Hepatocyte (in vitro differentiated cells): ENCODE measurements at regions not wholly inside any gene's neighbourhood (a gene's known extent, or its start where the extent isn't known, plus 50 kb on each side); places are given as distances from the start of the nearest gene placed in this dataset.

Source experiments
- DNase-seq: peaks from one replicate; pipeline ENCODE4 v3.0.0-alpha.2; 2016; ENCODE audit warnings: low spot score
- H2AFZ ChIP-seq: fragments of 200-600 bp; sonication (generic); 2 replicates; pipeline ENCODE4 v1.6.0; 2016; ENCODE audit warnings: antibody characterized with exemption, mild to moderate bottlenecking
- H3K27ac ChIP-seq: fragments of 200-600 bp; sonication (generic); 2 replicates; pipeline ENCODE4 v1.5.1; 2016; ENCODE audit warnings: mild to moderate bottlenecking
- H3K27me3 ChIP-seq: fragments of 200-600 bp; sonication (generic); 2 replicates; pipeline ENCODE4 v1.6.1; 2016
- H3K36me3 ChIP-seq: fragments of 200-600 bp; sonication (generic); replicated peaks from 2 replicates; pipeline ENCODE4 v1.5.1; 2016; ENCODE audit warnings: low read depth; ENCODE audit not compliant: insufficient read depth
- H3K4me1 ChIP-seq: fragments of 200-600 bp; sonication (generic); 2 replicates; pipeline ENCODE4 v1.5.1; 2016; ENCODE audit warnings: mild to moderate bottlenecking, moderate library complexity; ENCODE audit not compliant: insufficient read depth
- H3K4me2 ChIP-seq: fragments of 200-600 bp; sonication (generic); 2 replicates; pipeline ENCODE4 v1.6.0; 2016
- H3K4me3 ChIP-seq: fragments of 200-600 bp; sonication (generic); 2 replicates; pipeline ENCODE4 v1.5.1; 2016; ENCODE audit warnings: mild to moderate bottlenecking
- H3K79me2 ChIP-seq: fragments of 200-600 bp; sonication (generic); 2 replicates; pipeline ENCODE4 v1.6.0; 2017; ENCODE audit warnings: mild to moderate bottlenecking
- H3K9me2 ChIP-seq: fragments of 200-600 bp; sonication (generic); replicated peaks from 2 replicates; pipeline ENCODE4 v1.6.0; 2017; ENCODE audit warnings: mild to moderate bottlenecking; ENCODE audit not compliant: insufficient read depth
- H3K9me3 ChIP-seq: fragments of 200-600 bp; sonication (generic); 2 replicates; pipeline ENCODE4 v1.5.1; 2016; ENCODE audit warnings: low read depth, mild to moderate bottlenecking
- H4K20me1 ChIP-seq: fragments of 200-600 bp; sonication (generic); 2 replicates; pipeline ENCODE4 v1.6.0; 2016; ENCODE audit warnings: mild to moderate bottlenecking; ENCODE audit not compliant: insufficient read depth, poor library complexity, severe bottlenecking
- EZH2 ChIP-seq: fragments of 200-600 bp; sonication (generic); IDR thresholded peaks from 2 replicates; pipeline ENCODE4 v1.6.1; 2016; ENCODE audit warnings: antibody characterized with exemption, mild to moderate bottlenecking, borderline replicate concordance
- EZH2phosphoT487 ChIP-seq: fragments of 200-600 bp; sonication (generic); IDR thresholded peaks from one replicate; pipeline ENCODE4 v1.6.1; 2018; ENCODE audit warnings: antibody characterized with exemption, mild to moderate bottlenecking, low read depth, moderate library complexity; ENCODE audit not compliant: unreplicated experiment, severe bottlenecking
- WGBS: methylation state at CpG from one replicate; pipeline ENCODE4 v1.1.6; 2016; ENCODE audit warnings: low lambda C conversion rate; ENCODE audit errors: missing lambda C conversion rate; 5-methylcytosine and 5-hydroxymethylcytosine counted together
- TF ChIP-seq, protein P1 (sequence below): fragments of 200-600 bp; sonication (generic); IDR thresholded peaks from 2 replicates; pipeline ENCODE4 v1.5.1; 2016; ENCODE audit warnings: antibody characterized with exemption, mild to moderate bottlenecking; ENCODE audit not compliant: poor library complexity

DNA sequence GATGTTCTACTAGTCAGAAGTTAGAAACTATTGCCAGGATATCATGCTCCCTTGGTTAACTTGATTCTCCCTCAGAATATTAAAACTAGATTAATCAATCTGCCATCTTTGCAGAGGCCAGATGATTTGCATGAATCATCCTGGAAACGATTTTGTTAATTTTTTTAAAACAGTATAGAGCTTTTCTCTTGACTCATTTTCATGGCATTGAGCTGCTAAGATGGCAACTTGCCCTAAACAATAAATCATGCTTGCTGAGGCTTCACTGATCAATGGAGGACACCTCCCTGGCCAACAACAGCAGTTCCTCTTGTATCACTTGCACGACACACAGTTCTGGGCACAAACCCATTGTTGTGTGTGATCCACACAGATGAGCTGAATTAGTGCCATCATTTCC, 109.1 kb downstream of the COL6A6 start:
- Histone ChIP-seq H3K4me1 (no peaks in the 10 kb centered on the region), H3K36me3 (no peaks in the 10 kb centered on the region), H4K20me1 (no peaks in the 10 kb centered on the region), H3K9me3 (no peaks in the 10 kb centered on the region), H3K27ac (no peak overlapping the region), H3K79me2 (no peaks in the 10 kb centered on the region), H3K4me2 (no peak overlapping the region), H3K9me2 (no peaks in the 10 kb centered on the region), H3K27me3 (no peaks in the 10 kb centered on the region), H2AFZ (no peak overlapping the region), H3K4me3 (no peak overlapping the region)
- 89% methylated on average over 2 of the region's 2 CpGs for WGBS
- TF ChIP-seq EZH2 (no peak), EZH2phosphoT487 (no peak)
- TF ChIP-seq, protein P1, sequence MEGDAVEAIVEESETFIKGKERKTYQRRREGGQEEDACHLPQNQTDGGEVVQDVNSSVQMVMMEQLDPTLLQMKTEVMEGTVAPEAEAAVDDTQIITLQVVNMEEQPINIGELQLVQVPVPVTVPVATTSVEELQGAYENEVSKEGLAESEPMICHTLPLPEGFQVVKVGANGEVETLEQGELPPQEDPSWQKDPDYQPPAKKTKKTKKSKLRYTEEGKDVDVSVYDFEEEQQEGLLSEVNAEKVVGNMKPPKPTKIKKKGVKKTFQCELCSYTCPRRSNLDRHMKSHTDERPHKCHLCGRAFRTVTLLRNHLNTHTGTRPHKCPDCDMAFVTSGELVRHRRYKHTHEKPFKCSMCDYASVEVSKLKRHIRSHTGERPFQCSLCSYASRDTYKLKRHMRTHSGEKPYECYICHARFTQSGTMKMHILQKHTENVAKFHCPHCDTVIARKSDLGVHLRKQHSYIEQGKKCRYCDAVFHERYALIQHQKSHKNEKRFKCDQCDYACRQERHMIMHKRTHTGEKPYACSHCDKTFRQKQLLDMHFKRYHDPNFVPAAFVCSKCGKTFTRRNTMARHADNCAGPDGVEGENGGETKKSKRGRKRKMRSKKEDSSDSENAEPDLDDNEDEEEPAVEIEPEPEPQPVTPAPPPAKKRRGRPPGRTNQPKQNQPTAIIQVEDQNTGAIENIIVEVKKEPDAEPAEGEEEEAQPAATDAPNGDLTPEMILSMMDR: no peak
- DNase-seq: no peak

DNA sequence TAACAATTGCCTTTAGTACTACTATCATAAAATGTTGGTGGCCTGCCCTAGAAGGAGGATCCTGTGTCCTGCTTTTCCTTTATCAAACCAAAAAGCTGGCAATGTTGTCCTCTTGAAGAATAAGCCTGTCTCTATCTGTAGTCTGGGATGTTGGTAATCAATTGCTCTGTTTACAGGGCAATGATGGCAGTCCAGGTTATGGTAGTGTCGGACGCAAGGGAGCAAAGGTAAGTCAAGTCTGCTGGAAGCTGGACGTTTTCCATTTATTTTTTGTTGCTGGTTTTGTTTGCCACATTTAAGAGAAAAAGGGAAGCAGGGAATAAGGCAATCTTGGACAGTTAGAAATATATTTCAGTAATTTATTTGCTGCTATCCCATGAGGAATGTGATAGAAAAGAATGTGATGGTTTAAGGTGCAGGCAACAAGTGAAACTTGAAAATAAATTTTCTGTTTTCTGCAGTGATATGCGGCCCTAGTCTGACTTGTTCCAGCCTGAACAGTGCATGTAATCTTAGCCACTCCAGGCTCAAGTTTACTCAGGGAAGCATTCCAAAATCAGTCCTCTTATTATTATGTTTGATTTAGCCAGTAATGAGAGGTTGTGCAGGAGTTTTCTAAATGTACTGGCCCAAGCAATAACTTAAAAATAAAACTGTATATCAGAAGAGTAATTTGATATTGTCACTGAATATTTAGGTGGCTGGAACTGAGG, 110.3 kb downstream of the COL6A6 start:
- TF ChIP-seq EZH2phosphoT487: no peak
- TF ChIP-seq, protein P1: no peak
- DNase-seq: no peak
- 71% methylated on average over 4 of the region's 4 CpGs for WGBS

DNA sequence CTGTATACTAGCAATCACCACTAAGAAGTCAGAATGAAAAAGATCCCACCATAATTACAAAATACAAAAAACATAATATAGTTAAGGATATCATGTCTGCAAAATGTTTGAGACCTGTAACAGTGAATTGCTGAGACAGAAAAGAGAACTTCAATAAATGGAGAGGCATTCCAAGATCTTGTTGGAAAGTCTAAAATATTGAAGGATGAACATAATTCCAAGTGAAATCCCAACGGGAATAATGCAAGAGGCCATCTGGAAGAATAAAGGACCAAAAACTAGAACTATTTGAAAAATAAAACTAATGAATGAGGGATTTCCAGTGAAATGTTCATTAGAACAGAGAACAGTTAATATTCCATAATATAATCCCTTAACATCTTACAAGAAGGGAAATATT, 110.9 kb downstream of the COL6A6 start:
- Histone ChIP-seq H3K4me3 (no peak overlapping the region), H4K20me1 (no peaks in the 10 kb centered on the region), H3K4me1 (no peaks in the 10 kb centered on the region), H3K27ac (no peak overlapping the region), H3K36me3 (no peaks in the 10 kb centered on the region), H3K4me2 (no peak overlapping the region), H3K27me3 (no peaks in the 10 kb centered on the region), H3K9me2 (no peaks in the 10 kb centered on the region), H2AFZ (no peak overlapping the region), H3K79me2 (no peaks in the 10 kb centered on the region), H3K9me3 (no peaks in the 10 kb centered on the region)
- no peak for DNase-seq
- 88% methylated on average over 1 of the region's 1 CpG for WGBS
- TF ChIP-seq EZH2phosphoT487 (no peak), EZH2 (no peak)
- TF ChIP-seq, protein P1: no peak

More for the DNA sequence above, 110.3 kb downstream of the COL6A6 start:
- H3K4me3 ChIP-seq: no peak overlapping the region
- no peak overlapping the region for H2AFZ ChIP-seq
- no peaks in the 10 kb centered on the region for H3K27me3 ChIP-seq
- H3K79me2 ChIP-seq: no peaks in the 10 kb centered on the region
- H3K36me3 ChIP-seq: no peaks in the 10 kb centered on the region
- H3K4me2 ChIP-seq: no peak overlapping the region
- no peaks in the 10 kb centered on the region for H3K4me1 ChIP-seq
- no peaks in the 10 kb centered on the region for H3K9me2 ChIP-seq
- no peak overlapping the region for H3K27ac ChIP-seq
- no peaks in the 10 kb centered on the region for H4K20me1 ChIP-seq
- no peaks in the 10 kb centered on the region for H3K9me3 ChIP-seq
